H1 (cell line): ENCODE measurements at regions not wholly inside any gene's neighbourhood (a gene's known extent, or its start where the extent isn't known, plus 50 kb on each side); places are given as distances from the start of the nearest gene placed in this dataset.

Source experiments
- CTCF ChIA-PET: fragments of 300-600 bp; sonication (Branson Sonifier 250); formaldehyde crosslinking; loops from one replicate; lab custom pipeline; 2021; ENCODE audit not compliant: partially characterized antibody; lab: Charles Lee
- POLR2A ChIA-PET: fragments of 300-600 bp; sonication (Branson Sonifier 250); formaldehyde crosslinking; loops from one replicate; lab custom pipeline; 2021; ENCODE audit warnings: inconsistent platforms; ENCODE audit not compliant: partially characterized antibody; lab: Charles Lee
- DNase-seq, 2 experiments: peaks; one replicate each; pipeline versions ENCODE4 v3.0.0 to v3.0.0-alpha.2; 2010 to 2022; ENCODE audit warnings: low spot score in 2 of 2, low read depth in 1 of 2, mixed read lengths in 1 of 2
- FAIRE-seq: peaks from 2 replicates; lab custom pipeline; 2011; peaks lifted over from hg19 to GRCh38; lab: Jason Lieb, UNC
- H2AFZ ChIP-seq: 2 replicates; pipeline ENCODE4 v1.8.1; 2012; ENCODE audit warnings: low read length, inconsistent platforms
- H2AK5ac ChIP-seq: 2 replicates; pipeline ENCODE4 v1.6.1; 2013; ENCODE audit warnings: low read depth, low read length
- H2BK120ac ChIP-seq: replicated peaks from 2 replicates; pipeline ENCODE3; 2013; ENCODE audit warnings: low read depth, low read length, inconsistent platforms
- H2BK12ac ChIP-seq: 2 replicates; pipeline ENCODE4 v1.6.1; 2013; ENCODE audit warnings: low read depth, low read length
- H2BK15ac ChIP-seq: 2 replicates; pipeline ENCODE4 v1.6.1; 2013; ENCODE audit warnings: low read length
- H2BK20ac ChIP-seq: 2 replicates; pipeline ENCODE4 v1.6.1; 2013; ENCODE audit warnings: low read length
- H2BK5ac ChIP-seq: 2 replicates; pipeline ENCODE4 v1.6.1; 2013; ENCODE audit warnings: low read depth, low read length
- H3K14ac ChIP-seq: 2 replicates; pipeline ENCODE4 v1.6.1; 2013; ENCODE audit warnings: inconsistent platforms; ENCODE audit not compliant: insufficient read length
- H3K18ac ChIP-seq: 2 replicates; pipeline ENCODE4 v1.6.1; 2013; ENCODE audit warnings: low read length; ENCODE audit errors: extremely low read depth
- H3K23ac ChIP-seq: 2 replicates; pipeline ENCODE4 v1.6.1; 2013; ENCODE audit warnings: inconsistent platforms; ENCODE audit not compliant: insufficient read length
- H3K23me2 ChIP-seq: 2 replicates; pipeline ENCODE4 v1.6.1; 2013; ENCODE audit warnings: low read depth, low read length
- H3K27ac ChIP-seq: 2 replicates; pipeline ENCODE4 v1.6.1; 2011; ENCODE audit warnings: low read depth, low read length, inconsistent platforms
- H3K27me3 ChIP-seq, 4 experiments: replicated peaks in 1 of 4; 1 replicate in 1 of 4; 2 replicates in 3 of 4; pipeline versions ENCODE4 v1.6.1 to v1.8.1; 2011 to 2013; ENCODE audit warnings: low read length in 3 of 4, mild to moderate bottlenecking in 3 of 4, inconsistent platforms in 2 of 4, mixed read lengths in 2 of 4, moderate library complexity in 1 of 4; ENCODE audit not compliant: control insufficient read depth in 3 of 4, insufficient read depth in 3 of 4; ENCODE audit errors: extremely low read depth in 1 of 4
- H3K36me3 ChIP-seq, 4 experiments: 2 replicates each; pipeline versions ENCODE4 v1.6.1 to v1.8.1; 2011 to 2013; ENCODE audit warnings: mild to moderate bottlenecking in 4 of 4, low read length in 3 of 4, moderate library complexity in 2 of 4, control low read depth in 1 of 4, inconsistent platforms in 1 of 4; ENCODE audit not compliant: insufficient read depth in 4 of 4, control insufficient read depth in 2 of 4
- H3K4ac ChIP-seq: replicated peaks from 2 replicates; pipeline ENCODE3; 2013; ENCODE audit warnings: low read length, low read depth, mixed read lengths, inconsistent platforms; ENCODE audit not compliant: insufficient read length
- H3K4me1 ChIP-seq, 4 experiments: replicated peaks in 1 of 4; 1 replicate in 1 of 4; 2 replicates in 3 of 4; pipeline versions ENCODE4 v1.6.1 to v1.8.1; 2011 to 2013; ENCODE audit warnings: low read length in 3 of 4, inconsistent platforms in 2 of 4, mixed read lengths in 1 of 4; ENCODE audit not compliant: insufficient read depth in 4 of 4, control insufficient read depth in 3 of 4
- H3K4me2 ChIP-seq, 2 experiments: 2 replicates each; pipeline versions ENCODE4 v1.6.1 to v1.8.1; 2011 to 2013; ENCODE audit warnings: low read depth in 2 of 2, low read length in 2 of 2, control low read depth in 1 of 2, inconsistent platforms in 1 of 2, mild to moderate bottlenecking in 1 of 2; ENCODE audit not compliant: insufficient read depth in 1 of 2
- H3K4me3 ChIP-seq, 4 experiments: fragments of 200-600, 300-600 bp in 1 of 4; sonication (generic), shearing (Covaris generic), sonication (Bioruptor Twin) in 1 of 4; 2 replicates each; pipeline versions ENCODE4 v1.5.1 to v1.8.1; 2011 to 2016; ENCODE audit warnings: low read length in 4 of 4, low read depth in 3 of 4, control low read depth in 2 of 4, inconsistent platforms in 2 of 4, mild to moderate bottlenecking in 2 of 4, mixed read lengths in 1 of 4, moderate library complexity in 1 of 4; ENCODE audit not compliant: insufficient read depth in 2 of 4; ENCODE audit errors: extremely low read depth in 1 of 4
- H3K56ac ChIP-seq: replicated peaks from 2 replicates; pipeline ENCODE3; 2013; ENCODE audit warnings: low read depth, mild to moderate bottlenecking, mixed read lengths, low read length, inconsistent platforms; ENCODE audit not compliant: insufficient read length
- H3K79me1 ChIP-seq: 2 replicates; pipeline ENCODE4 v1.6.1; 2013; ENCODE audit warnings: low read depth, low read length, control low read depth
- H3K79me2 ChIP-seq, 2 experiments: 2 replicates each; pipeline versions ENCODE4 v1.6.1 to v1.8.1; 2012 to 2013; ENCODE audit warnings: low read length in 2 of 2, mild to moderate bottlenecking in 2 of 2, inconsistent platforms in 1 of 2; ENCODE audit not compliant: insufficient read depth in 2 of 2, control insufficient read depth in 1 of 2
- H3K9ac ChIP-seq, 4 experiments: replicated peaks in 1 of 4; 1 replicate in 1 of 4; 2 replicates in 3 of 4; pipeline versions ENCODE4 v1.6.1 to v1.8.1; 2011 to 2013; ENCODE audit warnings: low read depth in 3 of 4, low read length in 3 of 4, control low read depth in 2 of 4, mild to moderate bottlenecking in 2 of 4, moderate library complexity in 2 of 4, inconsistent platforms in 1 of 4; ENCODE audit errors: extremely low read depth in 1 of 4
- H3K9me3 ChIP-seq, 2 experiments: 2 replicates each; pipeline versions ENCODE4 v1.6.1 to v1.8.1; 2012 to 2013; ENCODE audit warnings: mild to moderate bottlenecking in 2 of 2, moderate library complexity in 2 of 2, control low read depth in 1 of 2, inconsistent platforms in 1 of 2, low read depth in 1 of 2, low read length in 1 of 2, mixed read lengths in 1 of 2; ENCODE audit not compliant: insufficient read depth in 2 of 2
- H4K20me1 ChIP-seq, 2 experiments: replicated peaks in 1 of 2; 2 replicates each; pipeline versions ENCODE3 to v1.8.1; 2011 to 2013; ENCODE audit warnings: inconsistent platforms in 2 of 2, low read length in 2 of 2, mild to moderate bottlenecking in 1 of 2; ENCODE audit not compliant: insufficient read depth in 2 of 2, control insufficient read depth in 1 of 2
- H4K5ac ChIP-seq: 2 replicates; pipeline ENCODE4 v1.6.1; 2013; ENCODE audit warnings: low read length, low read depth, mixed read lengths, inconsistent platforms; ENCODE audit not compliant: insufficient read length
- H4K8ac ChIP-seq: 2 replicates; pipeline ENCODE4 v1.8.0; 2013; ENCODE audit warnings: mild to moderate bottlenecking, moderate library complexity, low read length, inconsistent platforms; ENCODE audit not compliant: insufficient read depth; ENCODE audit errors: extremely low read depth
- H4K91ac ChIP-seq: replicated peaks from 2 replicates; pipeline ENCODE3; 2013; ENCODE audit warnings: low read length, mixed read lengths, inconsistent platforms; ENCODE audit not compliant: insufficient read length
- EP300 ChIP-seq, 2 experiments: IDR thresholded peaks; 1 replicate in 1 of 2; 2 replicates in 1 of 2; pipeline ENCODE4 v1.6.1; 2011 to 2012; ENCODE audit warnings: low read depth in 2 of 2, low read length in 2 of 2, mild to moderate bottlenecking in 2 of 2, borderline replicate concordance in 1 of 2, inconsistent platforms in 1 of 2, moderate library complexity in 1 of 2
- GABPA ChIP-seq: IDR thresholded peaks from 2 replicates; pipeline ENCODE4 v1.6.1; 2011; ENCODE audit warnings: mild to moderate bottlenecking, low read length, moderate library complexity, borderline replicate concordance; ENCODE audit not compliant: insufficient read depth
- MAFK ChIP-seq: IDR thresholded peaks from 2 replicates; pipeline ENCODE4 v1.6.1; 2012; ENCODE audit warnings: low read depth, mild to moderate bottlenecking, improper control_type of control experiment, low read length
- RBBP5 ChIP-seq: IDR thresholded peaks from 2 replicates; pipeline ENCODE4 v1.7.1; 2012; ENCODE audit warnings: low read depth, mild to moderate bottlenecking, inconsistent platforms, low read length, moderate library complexity, borderline replicate concordance
- SIRT6 ChIP-seq: IDR thresholded peaks from one replicate; pipeline ENCODE4 v1.7.1; 2012; ENCODE audit warnings: low read length, inconsistent platforms
- TCF12 ChIP-seq: IDR thresholded peaks from 2 replicates; pipeline ENCODE4 v1.6.1; 2011; ENCODE audit warnings: low read depth, mild to moderate bottlenecking, low read length
- WGBS, 2 experiments: shearing (Covaris generic) in 1 of 2; methylation state at CpG; one replicate each; pipeline versions ENCODE4 v1.1.6 to v1.1.7; 2013 to 2015; ENCODE audit warnings: low lambda C conversion rate in 2 of 2, mixed read lengths in 2 of 2, inconsistent platforms in 1 of 2, low coverage in 1 of 2, missing lambda C conversion rate in 1 of 2; ENCODE audit not compliant: insufficient replicate concordance in 2 of 2, insufficient coverage in 1 of 2, insufficient read length in 1 of 2; ENCODE audit errors: extremely low coverage in 1 of 2, missing lambda C conversion rate in 1 of 2; 5-methylcytosine and 5-hydroxymethylcytosine counted together

GRCh38 chr2:46829231-46829995, 86.2 kb downstream of the MCFD2 start:
- POLR2A ChIA-PET = no interaction called here
- no peak for TF ChIP-seq SIRT6
- no peak for TF ChIP-seq TCF12
- no peak for TF ChIP-seq RBBP5
- no peak for TF ChIP-seq MAFK
- no peak for TF ChIP-seq EP300 (IDR thresholded peaks at IDR 0.05; ENCODE audit: borderline replicate concordance in 1 of 2, low read depth in 2 of 2, low read length in 2 of 2)
- TF ChIP-seq GABPA = no peak
- no peak overlapping the region for H3K14ac ChIP-seq

More at GRCh38 chr2:46829231-46829995, 86.2 kb downstream of the MCFD2 start:
- Histone ChIP-seq H3K4me1 (no peaks in the 10 kb centered on the region), H4K91ac (no peak overlapping the region), H3K4me2 (no peak overlapping the region), H3K27ac (no peak overlapping the region), H4K5ac (no peak overlapping the region), H2AK5ac (no peak overlapping the region), H3K56ac (no peak overlapping the region), H2BK120ac (no peak overlapping the region), H2AFZ (no peak overlapping the region), H3K27me3 (no peaks in the 10 kb centered on the region), H2BK20ac (no peak overlapping the region), H2BK15ac (no peak overlapping the region), H2BK5ac (no peak overlapping the region), H3K23ac (no peak overlapping the region), H3K4ac (no peak overlapping the region), H3K9ac (no peak overlapping the region), H3K23me2 (no peaks in the 10 kb centered on the region; the same call in 1 of the 2 replicates), H3K9me3 (0 out of 4 replicates have a peak, but pooled peaks cover 0 to 3% of the 10 kb centered on the region in 2 experiments), H3K4me3 (no peak overlapping the region), H3K36me3 (no peaks in the 10 kb centered on the region), H4K20me1 (no peaks in the 10 kb centered on the region), H3K18ac (no peak overlapping the region), H3K79me1 (no peaks in the 10 kb centered on the region), H2BK12ac (no peak overlapping the region), H3K79me2 (no peaks in the 10 kb centered on the region), H4K8ac (no peak overlapping the region)
- DNase-seq (no peak), FAIRE-seq (no peak)
- CTCF ChIA-PET = interaction anchor here (0.7 to 1.3 kb wide), 2 partner anchors 12 to 52 kb away, joined by 3 to 4 read pairs; no protein-coding TSS in a partner anchor
- 86% methylated on average over 12 of the region's 12 CpGs; no CpG with 5 or more reads in 1 of the 2 experiments for WGBS, 2 experiments
